Stimulated activated CD4-positive, alpha-beta T cell treated with anti-CD3 and anti-CD28 coated beads, Interleukin-12 subunit alpha, Interleukin-12 subunit beta, amount 100 ng/mL, for 24 hours (primary cell): ENCODE measurements at regions not wholly inside any gene's neighbourhood (a gene's known extent, or its start where the extent isn't known, plus 50 kb on each side); places are given as distances from the start of the nearest gene placed in this dataset.

Experiments used
- DNase-seq, 2 experiments: peaks; one replicate each; pipeline ENCODE4 v3.0.0-alpha.2; 2020; ENCODE audit warnings: low read depth in 2 of 2

DNA sequence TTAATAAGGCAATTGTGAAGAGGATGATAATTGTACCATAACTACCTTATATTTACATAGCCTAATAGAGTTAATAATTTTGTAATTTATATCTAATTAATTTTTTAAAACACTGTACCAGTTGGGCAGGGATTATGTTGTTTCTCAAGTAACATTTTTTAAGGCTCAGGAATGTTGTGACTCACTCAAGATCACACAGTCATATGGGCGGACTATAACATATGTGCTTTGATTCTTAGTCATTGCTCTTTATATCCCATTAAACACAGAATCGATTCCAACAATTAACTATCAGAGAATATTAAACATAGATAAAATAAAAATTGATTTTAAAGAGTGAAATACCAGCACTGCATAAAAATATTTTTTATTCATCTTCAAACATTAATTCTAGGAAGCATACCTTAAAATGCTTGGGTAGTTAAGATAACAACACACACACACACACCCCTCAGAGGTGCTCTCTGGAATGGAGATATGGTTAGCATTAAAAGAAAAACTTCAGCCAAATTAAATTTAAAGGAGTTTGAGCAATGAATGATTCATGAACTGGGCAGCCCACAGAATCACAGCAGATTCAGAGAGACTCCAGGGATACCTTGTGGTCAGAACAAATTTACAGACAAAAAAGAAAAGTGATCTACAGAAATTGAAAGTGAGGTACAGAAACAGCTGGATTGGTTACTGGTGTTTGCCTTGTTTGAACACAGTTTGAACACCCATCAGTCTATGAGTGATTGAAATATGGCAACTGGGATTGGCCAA is 869.4 kb upstream of the ID2 start:
- DNase-seq, result no peak

DNA sequence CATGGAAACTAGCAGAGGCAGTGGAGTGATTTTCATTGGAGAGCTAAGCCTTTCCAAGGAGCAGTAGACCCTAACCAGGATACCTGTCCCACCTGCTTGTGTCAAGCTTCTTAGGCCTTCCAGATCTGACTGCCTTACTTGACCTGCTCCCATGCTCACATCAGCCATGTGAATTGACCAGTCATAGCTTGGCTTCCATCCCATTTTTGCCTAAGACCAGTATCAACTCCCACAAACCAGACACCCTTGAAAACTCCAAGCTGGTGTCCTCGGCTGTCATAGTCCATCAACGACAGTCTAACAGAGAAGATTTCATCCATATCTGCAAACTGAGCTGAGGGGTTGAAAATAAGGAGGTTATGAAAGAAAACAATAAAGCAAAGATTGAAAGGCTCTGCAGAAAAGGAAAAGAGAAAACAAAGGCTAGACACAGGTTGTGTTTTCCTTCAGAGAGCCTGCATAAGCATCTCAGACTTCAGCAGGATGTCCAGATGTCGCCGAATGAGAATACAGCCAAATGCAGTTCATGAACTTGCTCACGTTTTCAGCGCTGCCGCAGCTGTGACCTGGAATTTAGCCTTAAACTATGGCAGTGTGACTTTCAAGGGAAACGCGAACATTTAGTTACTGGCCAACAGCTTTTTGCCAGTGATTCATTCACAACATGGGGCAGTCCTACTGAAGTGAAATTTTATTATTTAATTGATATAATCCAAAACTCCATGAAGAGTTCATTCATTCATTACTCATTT is 868.1 kb upstream of the ID2 start:
- DNase-seq, result no peak

DNA sequence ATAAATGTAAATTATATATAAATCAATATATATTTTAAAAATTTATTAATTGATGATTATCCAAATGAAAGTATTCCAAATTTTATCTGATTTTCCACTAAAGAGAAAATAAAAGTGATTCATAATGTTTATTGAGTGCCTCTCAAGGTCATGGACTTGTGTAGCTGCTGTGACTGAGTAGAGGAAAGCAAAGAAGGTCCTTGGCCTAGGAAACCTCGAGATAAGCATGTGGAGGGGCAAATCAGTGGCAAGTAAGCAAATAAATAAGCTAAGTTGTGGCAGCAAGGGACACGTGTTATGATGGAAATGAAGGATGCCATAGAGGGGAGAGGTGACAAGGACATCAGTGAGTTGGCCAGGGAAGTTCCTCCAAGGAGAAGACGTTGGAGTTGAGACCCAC is 866.1 kb upstream of the ID2 start:
- DNase-seq, result no peak

DNA sequence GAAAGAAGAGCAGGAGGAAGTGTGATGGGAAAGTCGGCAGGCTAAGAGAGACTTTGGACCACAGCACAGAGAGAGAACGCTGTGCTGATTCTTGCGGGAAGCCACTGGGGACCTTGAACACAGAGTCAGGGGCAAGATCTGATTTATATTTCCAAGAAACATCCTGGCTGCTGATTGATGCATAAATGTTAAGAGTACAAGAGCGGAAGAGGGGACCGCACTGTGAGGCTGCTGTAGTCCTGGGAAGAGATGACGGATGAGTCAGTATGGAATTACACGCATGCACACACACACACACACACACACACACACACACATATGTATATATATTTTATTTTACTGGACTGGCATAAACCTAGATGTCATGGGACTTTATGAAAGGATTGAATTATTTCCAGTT is 865.6 kb upstream of the ID2 start:
- no peak for DNase-seq

DNA sequence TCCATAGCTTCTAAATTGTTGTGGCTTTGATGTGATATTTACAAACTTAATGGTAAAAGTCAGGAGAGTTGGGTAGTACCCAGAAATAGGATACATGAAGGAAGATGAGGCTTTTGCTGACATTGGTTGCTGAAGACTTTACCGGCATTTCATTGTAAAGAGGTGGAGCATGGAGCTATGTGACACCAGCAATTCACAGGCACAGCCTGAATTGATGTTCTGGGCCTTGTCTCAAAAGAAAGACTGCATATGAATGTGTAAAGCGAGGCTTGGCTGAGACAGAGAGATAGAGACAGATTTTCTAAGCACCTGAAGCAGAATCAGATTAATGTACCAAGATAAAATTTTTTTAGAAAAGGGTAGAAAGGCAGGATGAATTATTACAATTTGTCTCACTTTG is 864.9 kb upstream of the ID2 start:
- DNase-seq, result no peak

- DNase-seq, result no peak
Observed at GRCh38 chr2:7819316-7819715, 862.5 kb upstream of the ID2 start.

DNA sequence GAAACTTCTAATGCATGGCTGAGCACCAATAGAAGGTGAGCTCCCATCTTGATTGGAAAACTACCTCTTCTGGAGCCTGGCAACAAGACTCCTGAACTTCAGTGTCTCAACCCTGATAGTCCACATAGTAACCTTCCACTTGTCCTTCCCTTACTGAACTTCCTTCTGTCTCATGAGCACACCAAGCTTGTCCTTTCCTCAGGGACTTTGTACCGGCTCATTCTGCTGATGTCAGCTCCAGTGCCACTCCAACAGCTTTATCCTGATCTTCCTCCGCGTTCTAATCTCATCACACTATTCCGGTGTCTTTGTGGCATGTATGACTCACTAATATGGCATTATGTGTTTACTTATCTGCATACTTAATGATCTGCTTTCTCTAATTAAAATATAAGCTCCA is 862.0 kb upstream of the ID2 start:
- no peak for DNase-seq

DNA sequence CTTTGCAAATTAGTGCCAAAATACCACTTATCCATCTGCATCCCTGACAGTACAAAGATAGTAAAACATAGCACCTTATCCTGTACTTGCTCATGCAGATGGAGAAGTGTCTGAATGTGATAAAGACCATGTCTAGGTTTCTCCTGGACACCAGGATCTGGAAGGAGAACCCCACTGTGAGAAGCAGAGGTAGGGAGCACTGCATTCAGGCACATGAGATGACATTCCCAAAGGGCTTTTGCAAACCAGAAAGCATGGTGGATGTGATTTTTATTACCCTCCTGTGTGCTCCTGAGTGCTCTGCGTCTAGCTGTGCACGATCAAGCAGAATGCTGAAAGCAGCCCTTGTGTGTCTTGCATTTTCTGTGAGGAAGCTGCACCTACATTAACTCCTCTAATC is 857.6 kb upstream of the ID2 start:
- no peak for DNase-seq

DNA sequence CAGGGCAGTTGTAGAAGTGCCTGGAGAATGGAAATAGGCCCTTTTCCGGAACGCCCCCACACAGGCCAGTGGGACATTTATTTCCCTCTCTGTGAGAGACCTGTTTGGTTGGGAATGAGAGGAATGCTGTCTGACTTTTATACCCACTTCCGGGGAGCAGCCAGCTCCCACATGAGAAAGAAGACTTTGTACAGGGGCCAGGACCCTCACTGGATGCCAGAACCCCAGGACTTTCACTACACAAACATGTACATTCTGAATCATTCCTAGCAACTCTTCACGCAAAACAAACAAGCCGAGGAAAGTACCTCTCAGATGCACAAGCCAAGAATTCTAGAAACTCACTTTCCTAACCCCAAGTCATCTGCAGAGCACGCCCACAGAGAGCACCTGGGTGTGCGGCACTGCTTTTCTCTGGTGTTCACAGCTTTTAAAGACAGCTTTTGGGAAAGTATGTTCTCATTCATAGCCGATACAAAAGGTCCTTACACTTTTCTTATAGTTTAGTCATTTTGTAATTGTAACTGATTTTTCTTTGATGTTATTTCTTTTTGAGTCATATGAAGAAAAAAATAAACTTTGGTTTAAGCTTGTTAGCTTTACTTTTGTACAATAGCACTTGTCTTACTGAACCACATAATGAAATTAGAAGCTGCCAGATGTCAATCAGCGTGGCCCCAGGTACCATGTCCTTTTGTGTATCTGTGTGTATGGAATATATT is 856.1 kb upstream of the ID2 start:
- peak; percentile 23 to 35 for DNase-seq

DNA sequence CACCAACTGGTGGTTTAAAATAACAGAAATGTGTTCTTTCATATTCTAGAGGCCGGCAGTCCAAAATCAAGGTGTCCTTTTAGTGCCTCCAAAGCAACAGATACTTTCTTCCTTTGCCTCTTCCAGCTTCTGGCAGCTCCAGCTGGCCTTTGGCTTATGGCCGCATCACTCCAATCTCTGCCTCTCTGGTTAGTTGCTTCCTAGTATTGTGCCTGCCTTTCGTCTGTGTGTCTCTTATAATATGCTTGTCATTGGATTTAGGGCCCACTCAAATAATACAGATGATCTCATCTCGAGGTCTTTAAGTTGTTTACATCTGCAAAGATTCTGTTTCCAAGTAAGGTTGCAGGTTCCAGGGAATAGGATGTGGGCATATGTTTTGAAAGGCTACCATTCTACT is 855.2 kb upstream of the ID2 start:
- no peak for DNase-seq

DNA sequence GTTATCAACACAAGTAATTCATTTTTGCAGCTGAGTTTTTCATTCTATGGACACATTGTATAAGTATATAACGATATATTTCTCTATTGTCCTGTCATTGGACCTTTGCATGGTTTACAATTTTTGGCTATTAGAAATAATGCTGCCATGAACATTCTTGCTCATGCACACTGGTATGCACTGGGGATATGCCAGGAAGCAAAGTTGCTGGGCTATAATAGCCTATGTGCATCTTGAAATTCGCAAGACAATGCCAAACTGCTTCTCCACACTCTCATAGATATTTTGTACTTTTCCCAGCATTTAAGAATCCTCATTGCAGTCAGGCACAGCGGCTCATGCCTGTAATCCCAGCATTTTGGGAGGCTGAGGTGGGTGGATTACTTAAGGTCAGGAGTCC is 852.6 kb upstream of the ID2 start:
- DNase-seq, result no peak

GRCh38 chr2:7830616-7831015 is 851.2 kb upstream of the ID2 start:
- DNase-seq, result no peak

- no peak for DNase-seq
Observed at GRCh38 chr2:7835151-7835550, 846.7 kb upstream of the ID2 start.

- no peak for DNase-seq
Observed at GRCh38 chr2:7835693-7836680, 845.9 kb upstream of the ID2 start.

GRCh38 chr2:7837237-7837760 is 844.6 kb upstream of the ID2 start:
- no peak for DNase-seq

- DNase-seq, result no peak
Observed at GRCh38 chr2:7838669-7839068, 843.2 kb upstream of the ID2 start.

DNA sequence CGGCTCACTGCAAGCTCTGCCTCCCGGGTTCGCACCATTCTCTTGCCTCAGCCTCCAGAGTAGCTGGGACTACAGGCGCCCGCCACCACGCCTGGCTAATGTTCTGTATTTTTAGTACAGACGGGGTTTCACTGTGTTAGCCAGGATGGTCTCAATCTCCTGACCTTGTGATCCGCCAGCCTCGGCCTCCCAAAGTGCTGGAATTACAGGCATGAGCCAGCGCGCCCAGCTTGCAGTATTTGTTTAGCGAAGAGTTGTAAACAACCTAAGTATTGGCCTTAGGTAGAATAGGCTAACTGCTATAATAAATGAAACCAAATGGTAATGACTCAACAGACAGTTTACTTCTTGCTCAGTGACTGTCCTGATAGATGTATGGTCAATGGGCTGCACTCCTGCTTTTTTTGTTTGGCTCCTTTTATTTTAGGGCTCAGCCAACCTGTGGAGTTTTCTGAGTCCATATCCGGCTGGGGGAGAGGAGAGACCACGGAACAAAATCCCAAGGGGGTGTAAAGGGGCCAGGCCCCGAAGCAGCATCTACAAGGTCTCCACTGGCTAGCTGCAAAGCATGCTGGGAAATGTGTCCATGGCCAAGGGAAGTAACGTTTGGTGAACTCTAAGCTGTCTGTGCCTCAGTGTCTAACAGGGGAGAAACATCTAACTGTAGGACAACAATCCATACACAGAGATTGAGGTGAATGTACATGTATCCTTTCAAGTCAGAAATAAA is 841.0 kb upstream of the ID2 start:
- no peak for DNase-seq

DNA sequence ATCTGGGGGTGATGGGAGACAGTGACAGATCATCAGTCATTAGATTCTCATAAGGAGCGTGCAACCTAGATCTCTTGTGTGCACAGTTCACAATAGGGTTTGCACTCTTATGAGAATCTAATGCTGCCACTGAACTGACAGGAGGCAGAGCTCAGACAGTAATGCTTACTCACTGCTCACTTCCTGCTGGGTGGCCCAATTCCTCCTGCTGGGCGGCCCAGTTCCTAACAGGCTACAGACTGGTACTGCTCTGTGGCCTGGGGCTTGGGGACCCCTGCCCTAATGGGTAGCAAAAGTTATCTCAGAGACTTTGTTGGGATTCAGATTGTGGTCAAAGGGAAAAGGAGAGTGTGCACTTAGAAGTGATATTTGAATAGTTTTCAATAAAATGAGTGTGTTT is 840.1 kb upstream of the ID2 start:
- no peak for DNase-seq

GRCh38 chr2:7844414-7844965 is 837.4 kb upstream of the ID2 start:
- DNase-seq, result no peak

- no peak for DNase-seq
Observed at GRCh38 chr2:7845332-7845731, 836.5 kb upstream of the ID2 start.
